Panc1 (cell line): ENCODE measurements at regions not wholly inside any gene's neighbourhood (a gene's known extent, or its start where the extent isn't known, plus 50 kb on each side); places are given as distances from the start of the nearest gene placed in this dataset.

ENCODE experiments used
- SIN3A ChIP-seq: IDR thresholded peaks from 2 replicates; pipeline ENCODE4 v1.6.1; 2012; ENCODE audit warnings: low read depth, mild to moderate bottlenecking, low read length, moderate library complexity, borderline replicate concordance; ENCODE audit not compliant: insufficient read depth
- TF ChIP-seq, protein P1 (sequence below): fragments of 450-650 bp; IDR thresholded peaks from 2 replicates; pipeline ENCODE4 v1.5.1; 2017; ENCODE audit warnings: mild to moderate bottlenecking

DNA sequence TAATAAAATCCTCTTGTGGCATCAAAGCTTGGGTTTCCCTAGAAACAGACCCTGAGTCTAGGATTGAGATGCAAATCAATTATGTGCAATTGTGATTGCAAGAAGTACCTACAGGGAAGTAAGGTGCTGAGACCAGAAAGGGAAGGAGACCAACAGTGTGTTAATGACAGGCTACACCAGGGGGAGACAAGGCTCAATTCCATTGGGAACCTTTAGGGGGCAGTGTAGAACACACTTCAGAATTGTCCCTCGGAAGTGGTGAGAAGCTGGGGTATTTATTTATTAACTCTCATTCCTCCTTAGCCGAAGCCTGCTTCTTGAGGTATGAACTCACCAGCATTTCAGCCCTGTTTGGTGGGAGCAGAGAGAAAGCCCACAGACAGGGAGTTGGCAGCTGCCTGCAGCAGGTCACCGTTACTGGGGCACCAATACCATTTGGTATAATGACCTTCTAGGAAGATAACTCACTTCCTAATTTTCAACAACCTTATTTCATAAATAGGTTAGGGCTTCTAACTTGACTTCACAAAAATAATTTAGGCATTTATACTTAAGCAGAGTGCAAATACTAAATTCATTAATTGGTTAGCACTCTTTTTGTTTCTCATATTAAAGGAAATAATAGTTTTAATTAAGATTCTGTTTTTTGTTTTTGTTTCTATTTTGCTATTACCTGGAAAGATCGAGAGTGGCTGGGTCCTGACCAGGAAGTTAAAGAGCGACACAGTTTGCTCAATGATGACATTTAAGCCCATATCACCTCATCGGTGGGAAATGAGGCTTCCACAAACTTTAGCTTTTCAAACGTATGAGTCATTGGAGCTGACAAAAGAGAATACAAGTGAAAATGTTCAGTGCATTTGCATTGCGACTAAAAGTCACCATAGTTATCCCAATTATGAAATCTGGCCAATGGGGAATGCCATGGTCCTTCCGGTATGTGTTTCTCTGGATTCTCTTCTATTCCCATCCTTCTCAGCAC lies 94.8 kb downstream of the BTBD3 start:
- TF ChIP-seq, protein P1, sequence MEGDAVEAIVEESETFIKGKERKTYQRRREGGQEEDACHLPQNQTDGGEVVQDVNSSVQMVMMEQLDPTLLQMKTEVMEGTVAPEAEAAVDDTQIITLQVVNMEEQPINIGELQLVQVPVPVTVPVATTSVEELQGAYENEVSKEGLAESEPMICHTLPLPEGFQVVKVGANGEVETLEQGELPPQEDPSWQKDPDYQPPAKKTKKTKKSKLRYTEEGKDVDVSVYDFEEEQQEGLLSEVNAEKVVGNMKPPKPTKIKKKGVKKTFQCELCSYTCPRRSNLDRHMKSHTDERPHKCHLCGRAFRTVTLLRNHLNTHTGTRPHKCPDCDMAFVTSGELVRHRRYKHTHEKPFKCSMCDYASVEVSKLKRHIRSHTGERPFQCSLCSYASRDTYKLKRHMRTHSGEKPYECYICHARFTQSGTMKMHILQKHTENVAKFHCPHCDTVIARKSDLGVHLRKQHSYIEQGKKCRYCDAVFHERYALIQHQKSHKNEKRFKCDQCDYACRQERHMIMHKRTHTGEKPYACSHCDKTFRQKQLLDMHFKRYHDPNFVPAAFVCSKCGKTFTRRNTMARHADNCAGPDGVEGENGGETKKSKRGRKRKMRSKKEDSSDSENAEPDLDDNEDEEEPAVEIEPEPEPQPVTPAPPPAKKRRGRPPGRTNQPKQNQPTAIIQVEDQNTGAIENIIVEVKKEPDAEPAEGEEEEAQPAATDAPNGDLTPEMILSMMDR, result peak; percentile 84
- no peak for TF ChIP-seq SIN3A
